SW 1271 (cell line): ENCODE measurements at regions not wholly inside any gene's neighbourhood (a gene's known extent, or its start where the extent isn't known, plus 50 kb on each side); places are given as distances from the start of the nearest gene placed in this dataset.
"Not testable (repeated sequence)": the region's sequence is repeated elsewhere in the genome, so short reads cannot be mapped to it uniquely, and the experiment has no call there.

Experiments used
- DNase-seq, 2 experiments: peaks; one replicate each; lab custom pipeline; 2025; lab: John Stamatoyannopoulos, UW

DNA sequence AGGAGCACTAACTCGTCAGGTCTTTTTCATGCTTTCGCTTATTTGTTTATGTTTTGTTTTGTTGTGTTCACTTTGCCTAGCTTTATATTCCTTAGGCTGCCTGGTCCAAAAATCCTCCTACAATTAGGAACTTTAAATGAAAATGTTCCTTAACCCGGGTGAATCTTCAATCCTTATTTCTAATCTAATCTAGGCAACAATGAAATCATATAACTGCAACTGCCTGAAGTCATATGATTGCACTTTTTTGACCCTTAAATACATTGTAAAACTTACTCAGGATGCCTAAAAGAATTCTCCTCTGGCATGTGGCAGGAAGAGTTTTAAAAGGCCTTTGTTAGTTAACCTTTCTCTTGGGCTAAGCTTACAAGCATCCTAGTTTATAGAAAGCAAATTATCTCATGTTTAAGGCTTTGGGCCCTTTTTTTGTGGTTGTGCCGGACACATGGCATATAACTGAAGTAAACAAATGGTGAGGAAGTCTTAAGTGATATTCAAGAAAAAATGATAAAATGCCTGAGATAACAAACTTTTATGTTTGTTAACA is 279.4 kb downstream of the FAT4 start:
- no peak for DNase-seq

DNA sequence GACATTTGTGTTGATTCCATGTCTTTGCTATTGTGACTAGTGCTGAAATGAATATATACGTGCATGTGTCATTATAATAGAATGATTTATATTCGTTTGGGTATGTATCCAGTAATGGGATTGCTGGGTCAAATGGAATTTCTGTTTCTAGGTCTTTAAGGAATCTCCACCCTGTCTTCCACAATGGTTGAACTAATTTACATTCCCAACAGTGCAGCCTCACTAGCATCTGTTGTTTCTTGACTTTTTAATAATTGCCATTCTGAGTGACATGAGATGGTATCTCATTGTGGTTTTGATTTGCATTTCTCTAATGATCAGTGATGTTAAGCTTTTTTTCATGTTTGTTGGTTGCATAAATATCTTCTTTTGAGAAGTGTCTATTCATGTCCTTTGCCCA is 291.2 kb downstream of the FAT4 start:
- not testable (repeated sequence) for DNase-seq

GRCh38 chr4:125620066-125620860 is 305.5 kb downstream of the FAT4 start:
- no peak for DNase-seq

GRCh38 chr4:125624951-125625350 is 310.2 kb downstream of the FAT4 start:
- DNase-seq, result no peak

- DNase-seq, result no peak
These were observed 312.2 kb downstream of the FAT4 start for GRCh38 chr4:125626946-125627345.

DNA sequence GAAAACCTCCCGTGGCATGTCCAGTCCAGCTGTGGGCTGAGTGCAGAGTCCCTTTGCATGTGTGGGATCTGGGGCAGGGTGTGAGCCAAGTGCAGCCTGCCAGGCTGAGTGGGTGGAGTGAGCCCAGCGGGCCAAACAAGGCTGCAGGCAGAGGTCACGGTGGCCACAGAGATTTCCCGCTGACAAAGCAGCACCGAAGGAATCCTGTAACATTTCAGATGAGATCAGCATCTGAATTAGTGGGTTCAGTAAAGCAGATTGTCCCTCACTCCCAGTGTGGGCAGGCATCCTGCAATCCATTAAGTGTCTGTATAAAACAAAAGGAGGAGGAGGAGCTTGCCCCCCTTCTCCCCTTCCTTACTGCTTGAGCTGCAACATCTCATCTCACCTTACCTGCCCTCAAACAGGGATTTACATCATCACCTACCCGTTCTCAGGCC is 324.4 kb downstream of the FAT4 start:
- no peak for DNase-seq

GRCh38 chr4:125641611-125642010 is 326.9 kb downstream of the FAT4 start:
- DNase-seq, result no peak

DNA sequence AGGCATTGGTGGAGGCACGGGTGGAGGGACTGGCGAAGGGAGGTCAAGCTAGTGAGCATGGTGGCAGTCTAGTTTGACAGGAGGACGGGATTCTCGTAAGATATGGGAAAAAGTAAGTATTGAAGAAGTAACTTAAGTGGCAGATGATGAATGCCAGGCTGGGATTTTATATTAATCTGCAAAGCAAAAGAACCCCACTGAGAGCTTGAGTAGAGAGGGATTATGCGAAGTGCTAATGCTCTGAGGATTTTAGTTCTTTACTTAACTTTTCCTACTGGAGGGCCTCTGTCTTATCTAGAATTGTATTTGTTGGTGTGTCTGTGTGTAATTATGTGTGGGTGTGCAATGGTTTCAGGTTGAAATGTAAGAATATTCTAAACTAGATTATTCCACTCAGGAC is 327.9 kb downstream of the FAT4 start:
- DNase-seq, result no peak

- no peak for DNase-seq
These were observed 334.7 kb downstream of the FAT4 start for GRCh38 chr4:125649452-125649851.

- no peak for DNase-seq
These were observed 335.8 kb downstream of the FAT4 start for GRCh38 chr4:125650557-125650956.

- DNase-seq, result not testable (repeated sequence)
These were observed 337.1 kb downstream of the FAT4 start for GRCh38 chr4:125651707-125652357.

DNA sequence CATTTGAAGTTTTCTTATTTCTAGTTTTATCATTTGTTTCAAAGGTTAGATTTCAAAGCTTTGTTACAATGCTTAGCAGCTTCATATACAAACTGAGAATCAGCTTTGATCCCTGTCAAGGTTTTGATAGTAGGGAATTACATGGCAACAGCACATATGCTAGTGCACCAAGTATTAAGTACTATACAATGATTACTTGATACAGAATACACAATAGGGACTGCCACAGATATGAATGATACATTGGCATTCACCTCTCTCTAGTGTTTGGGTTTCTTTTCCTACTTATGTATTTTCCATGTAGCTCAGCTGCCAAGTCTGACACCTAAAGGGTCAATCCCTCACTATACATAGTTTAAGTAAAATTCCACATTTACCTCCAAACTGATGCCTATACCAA is 344.0 kb downstream of the FAT4 start:
- DNase-seq, result no peak

GRCh38 chr4:125663896-125664767 is 349.4 kb downstream of the FAT4 start:
- no peak for DNase-seq

DNA sequence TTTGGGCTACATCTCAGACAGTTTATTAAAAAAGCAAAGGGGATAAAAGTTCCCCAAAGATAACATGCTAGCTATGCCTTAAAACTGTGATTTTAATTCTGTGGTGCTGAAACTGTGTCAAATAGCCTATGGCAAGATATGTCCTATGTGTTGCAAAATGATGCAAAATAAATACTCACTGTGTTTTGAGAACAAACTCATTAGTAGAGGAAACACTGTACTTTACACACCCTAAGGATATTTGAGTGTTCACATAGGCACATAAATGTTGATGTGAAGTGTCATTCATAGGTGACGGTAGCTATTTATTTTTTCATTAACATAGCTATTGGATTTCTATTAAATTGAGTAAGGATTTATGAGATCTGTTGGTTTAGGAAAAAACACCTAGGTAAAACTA is 351.9 kb downstream of the FAT4 start:
- DNase-seq, result no peak

DNA sequence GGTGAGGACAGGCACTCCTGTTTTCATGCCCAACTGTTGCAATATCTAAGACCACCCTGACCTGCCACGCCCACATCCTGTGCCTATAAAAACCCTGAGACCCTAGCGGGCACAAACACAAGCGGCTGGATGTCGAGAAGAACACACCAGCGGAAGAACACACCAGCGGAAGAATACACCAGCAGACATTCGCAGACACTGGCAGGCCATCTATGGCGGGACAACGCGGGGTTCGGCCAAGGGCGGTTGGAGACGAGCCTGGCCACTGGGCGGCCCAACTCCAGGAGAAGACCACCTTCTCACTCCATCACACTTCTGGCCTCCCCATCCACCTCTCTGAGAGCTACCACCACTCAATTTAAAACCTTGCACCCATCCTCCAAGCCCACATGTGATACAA is 361.4 kb downstream of the FAT4 start:
- DNase-seq, result no peak

DNA sequence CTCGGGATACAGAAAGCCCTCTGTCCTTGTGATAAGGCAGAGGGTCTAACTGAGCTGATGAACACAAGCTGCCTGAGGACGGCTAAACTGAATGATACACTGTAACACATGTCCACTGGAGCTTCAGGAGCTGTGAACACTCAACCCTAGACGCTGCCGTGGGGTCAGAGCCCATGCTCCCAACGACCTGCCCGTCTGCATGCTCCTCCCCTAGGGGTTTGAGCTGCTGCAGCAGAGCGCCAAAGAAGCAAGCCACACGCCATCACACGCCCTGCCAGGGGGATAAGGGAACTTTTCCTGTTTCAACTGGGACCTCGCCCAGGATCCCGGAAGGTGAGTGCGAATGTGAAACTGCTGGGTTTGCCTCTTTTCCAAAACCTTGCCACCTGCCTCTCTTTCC is 361.8 kb downstream of the FAT4 start:
- DNase-seq, result no peak

DNA sequence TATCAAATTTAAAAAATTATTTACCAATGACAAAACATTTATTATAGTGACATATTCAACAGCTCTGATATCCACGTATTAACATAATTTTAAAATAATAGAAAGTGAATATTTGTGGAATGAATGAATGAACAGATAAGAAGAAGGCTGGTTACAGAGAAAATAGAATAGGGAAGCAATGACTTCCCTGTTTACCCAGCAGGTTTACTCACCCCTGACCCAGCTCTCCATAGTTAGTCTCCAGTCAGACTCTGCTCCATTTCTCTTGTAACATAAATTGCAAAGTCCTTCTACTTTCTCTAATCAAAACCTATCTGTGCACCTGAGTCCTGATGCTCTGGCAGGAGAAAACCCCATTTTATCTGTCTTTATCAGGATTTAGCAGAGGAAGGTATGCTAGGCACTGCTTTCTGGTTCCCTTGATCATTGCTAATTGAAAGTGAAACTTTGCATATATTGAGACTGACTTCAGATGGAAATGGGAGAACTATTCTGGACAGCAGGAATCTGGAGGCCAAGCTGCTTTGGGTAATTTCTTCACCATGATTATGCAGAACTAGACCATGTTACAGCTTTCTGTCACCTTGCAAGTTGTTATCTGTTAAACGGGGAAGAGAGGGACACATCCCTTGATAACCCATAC is 363.0 kb downstream of the FAT4 start:
- DNase-seq, result no peak

DNA sequence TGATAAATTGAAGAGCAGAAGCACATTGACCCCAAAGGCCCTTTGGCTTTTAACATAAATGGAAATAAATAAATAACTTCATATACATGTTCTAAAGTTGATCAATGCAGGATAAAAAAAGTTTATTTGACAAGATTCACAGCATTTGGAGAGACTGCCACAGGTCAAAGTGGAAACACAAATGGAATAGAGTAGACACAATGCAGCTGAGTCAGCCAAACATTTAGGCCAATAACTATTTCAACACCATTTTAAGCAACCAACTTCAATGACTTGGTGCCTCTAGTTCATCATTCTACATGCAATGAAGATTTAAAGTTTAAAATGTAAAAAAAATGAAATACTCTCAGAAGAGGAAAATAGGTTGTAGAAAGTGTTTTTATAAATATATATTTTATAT is 365.2 kb downstream of the FAT4 start:
- no peak for DNase-seq

- DNase-seq, result no peak
These were observed 366.5 kb downstream of the FAT4 start for GRCh38 chr4:125681240-125681639.

GRCh38 chr4:125682730-125683129 is 368.0 kb downstream of the FAT4 start:
- no peak for DNase-seq

DNA sequence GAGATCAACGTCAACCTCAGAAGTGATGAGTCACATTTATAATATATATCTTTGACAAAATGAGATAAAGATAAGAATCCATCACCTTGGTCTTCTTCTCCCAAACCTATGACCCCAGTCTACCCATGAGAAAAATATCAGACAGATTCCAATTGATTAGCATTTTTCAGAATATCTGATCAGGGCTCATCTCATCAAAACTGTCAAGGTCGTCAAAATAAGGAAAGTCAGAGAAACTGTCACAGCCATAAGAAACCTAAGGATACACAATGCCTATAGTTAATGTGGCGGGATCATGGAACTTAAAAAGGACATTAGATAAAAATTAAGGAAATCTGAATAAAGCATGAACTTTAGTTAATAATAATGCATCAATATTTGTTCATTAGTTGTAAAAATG is 374.1 kb downstream of the FAT4 start:
- no peak for DNase-seq

DNA sequence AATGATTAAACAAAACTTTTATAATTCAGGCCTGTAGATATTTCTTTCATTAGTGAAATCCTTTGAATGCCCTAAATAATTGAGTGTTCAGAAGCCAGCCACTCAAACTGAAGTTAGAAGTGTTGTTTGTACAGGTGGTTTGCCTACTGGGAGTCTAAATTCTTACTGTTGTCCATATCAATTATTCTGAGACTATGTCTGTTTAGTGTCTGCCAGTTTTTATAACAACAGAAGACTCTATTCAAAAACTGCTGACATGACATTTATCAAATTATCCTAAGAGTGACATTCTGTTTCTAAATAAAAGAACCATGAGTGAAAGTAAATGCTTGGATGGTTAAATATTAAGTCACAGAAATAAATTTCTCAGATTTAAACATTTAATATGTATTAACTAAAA is 375.1 kb downstream of the FAT4 start:
- no peak for DNase-seq
